ENCODE measurements at regions not wholly inside any gene's neighbourhood (a gene's known extent, or its start where the extent isn't known, plus 50 kb on each side); places are given as distances from the start of the nearest gene placed in this dataset.
"Not testable (repeated sequence)": the region's sequence is repeated elsewhere in the genome, so short reads cannot be mapped to it uniquely, and the experiment has no call there.

DNA sequence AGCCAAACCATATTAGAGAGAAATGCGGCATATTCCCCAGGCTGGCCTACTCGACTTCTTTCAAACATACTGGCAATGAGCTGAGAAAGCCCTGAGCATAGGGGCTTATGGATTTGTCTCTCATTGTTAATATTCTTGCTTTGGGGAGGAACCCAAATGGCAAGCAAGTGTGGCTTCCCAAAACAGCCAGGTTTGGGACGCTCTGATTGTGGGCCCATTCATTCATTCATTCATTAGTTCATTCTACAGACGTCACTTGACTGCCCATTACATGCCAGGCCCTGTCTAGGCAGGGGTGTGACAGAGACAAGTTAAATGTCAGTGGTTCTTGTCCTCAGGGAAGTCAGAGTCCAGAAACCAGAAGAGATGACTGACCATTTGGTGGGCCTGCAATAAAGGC is 77.4 kb upstream of the THBS1 start:
- DNase-seq (ENCODE audit: low spot score) = no peak

DNA sequence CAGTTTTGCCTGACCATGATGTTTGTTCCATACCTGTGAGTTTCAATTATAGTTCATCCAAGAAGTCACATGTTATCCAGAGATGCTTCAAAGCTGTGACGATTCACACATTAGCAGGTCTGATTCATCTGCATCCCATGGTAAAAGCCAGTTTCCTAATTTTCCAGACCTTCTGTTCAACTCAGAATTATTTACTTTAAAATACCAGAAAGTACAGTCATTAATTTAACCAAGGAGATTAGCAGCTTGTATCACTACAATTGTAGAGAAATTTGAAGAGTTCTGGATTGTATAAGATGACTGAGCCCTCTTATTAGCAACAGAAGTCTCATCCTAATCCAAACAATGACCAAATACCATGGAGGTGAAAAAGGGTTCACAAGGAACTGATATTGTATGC is 76.1 kb upstream of the THBS1 start:
- no peak for DNase-seq (ENCODE audit: low spot score)

DNA sequence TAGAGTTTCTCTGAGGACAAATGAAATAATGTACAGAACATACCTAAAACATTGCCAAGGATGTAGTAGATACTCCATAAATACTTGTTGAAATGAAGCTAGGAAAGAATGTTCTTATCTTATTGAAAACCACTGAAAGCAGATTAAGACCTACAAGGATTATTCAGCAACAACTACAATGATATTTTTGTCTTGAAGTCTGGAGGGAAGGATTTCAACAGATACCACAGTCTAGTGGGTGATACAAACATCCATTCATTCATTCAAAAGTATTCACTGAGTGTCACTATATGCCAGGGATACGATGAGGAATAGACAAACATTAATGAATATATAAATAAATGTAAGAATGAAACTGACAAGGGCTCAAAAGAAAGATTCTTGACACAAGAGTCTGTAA is 74.7 kb upstream of the THBS1 start:
- DNase-seq (ENCODE audit: low spot score) = no peak

DNA sequence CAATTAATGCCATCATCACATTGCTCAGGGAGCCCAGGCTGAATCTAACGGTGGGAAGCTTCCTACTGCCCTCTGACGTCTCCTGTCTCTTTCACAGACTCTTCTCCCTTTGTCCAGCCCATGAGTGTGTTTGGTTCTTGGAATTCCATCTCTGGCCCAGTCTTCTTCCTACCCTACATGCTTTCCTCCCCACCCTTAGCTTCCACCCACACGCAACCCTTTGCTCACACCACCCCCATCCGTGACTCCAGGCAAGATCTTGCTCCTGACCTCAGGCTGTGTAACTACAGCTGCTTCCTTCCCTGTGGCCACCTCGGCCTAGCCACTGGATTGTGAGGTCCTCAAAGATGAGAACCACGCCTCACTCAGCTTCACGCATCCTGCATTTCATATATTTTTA is 72.3 kb upstream of the THBS1 start:
- no peak for DNase-seq (ENCODE audit: low spot score)

DNA sequence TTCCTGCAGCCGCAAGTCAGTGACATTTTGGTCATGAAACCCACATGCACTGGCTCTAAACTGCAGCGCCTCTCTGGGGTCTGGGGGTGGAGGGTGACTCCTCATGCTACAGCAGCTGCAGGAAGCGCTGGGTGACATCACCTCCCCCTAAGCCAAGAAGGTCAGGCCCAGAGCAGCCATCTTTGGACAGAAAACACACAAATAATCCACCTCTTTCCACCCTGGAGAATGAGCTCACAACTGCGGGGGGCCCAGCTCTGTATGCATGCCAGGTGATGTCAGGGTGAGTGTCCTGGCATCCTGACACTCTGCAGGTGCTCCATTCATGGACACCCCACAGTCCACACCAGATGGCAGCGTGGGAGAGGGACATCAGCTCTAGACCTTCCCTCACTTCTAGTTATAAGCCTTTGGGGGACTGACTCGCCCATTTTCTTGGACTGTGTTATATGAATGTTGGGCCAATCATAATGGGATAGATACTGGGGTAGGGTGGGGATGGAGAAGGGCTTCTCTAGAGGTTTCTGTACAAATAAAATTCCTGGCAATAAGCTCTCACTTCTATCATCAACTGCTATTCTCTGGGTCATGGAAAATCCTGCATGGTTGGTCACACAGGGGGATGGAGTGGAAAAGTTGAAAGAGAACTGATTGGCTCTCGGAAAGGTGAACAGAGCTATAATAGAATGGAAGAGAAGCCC is 70.7 kb upstream of the THBS1 start:
- DNase-seq (ENCODE audit: low spot score) = no peak

DNA sequence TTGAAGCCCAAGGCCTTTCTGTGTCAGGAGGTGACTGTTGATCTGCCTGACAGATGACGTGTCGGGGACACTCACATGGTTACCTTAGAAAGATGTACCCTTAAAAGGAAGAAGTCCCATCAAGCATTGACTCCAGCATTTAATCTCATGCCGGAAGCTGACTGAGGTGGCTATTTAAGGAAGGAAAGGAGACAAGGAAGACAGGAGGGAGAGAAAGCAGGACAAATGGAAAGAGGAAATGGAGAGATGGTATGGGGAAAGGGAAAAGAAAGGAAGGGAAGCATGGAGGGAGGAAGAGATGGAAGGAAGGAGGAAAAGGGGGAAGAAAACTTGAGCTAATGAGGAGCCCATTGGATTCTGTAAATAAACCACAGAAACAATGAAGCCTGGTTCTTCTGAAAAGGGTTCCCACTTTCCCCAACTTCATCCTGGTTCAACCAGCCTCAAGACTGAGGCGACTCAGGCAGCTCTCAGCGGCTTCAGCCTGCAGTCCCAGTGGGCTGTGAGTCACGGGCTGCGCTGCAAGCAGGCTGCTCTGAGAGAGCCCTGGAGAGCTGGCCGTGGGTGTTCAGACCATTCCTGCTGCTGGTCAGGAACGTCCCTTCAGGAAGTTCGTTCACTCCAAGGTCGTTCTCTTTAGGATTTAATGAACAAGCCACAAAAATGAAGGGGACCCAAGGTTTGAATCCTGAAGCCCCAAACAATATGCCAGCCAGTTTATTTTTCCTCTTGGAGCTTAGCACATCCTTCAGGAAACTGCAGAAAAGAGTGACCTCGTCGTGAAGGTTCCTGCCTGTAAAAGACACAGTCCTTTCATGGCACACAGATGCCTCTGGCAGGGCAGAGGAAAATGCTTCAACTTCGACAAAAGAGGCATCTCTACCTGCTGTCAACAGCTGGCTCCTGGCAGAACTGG is 69.6 kb upstream of the THBS1 start:
- DNase-seq (ENCODE audit: low spot score) = no peak

DNA sequence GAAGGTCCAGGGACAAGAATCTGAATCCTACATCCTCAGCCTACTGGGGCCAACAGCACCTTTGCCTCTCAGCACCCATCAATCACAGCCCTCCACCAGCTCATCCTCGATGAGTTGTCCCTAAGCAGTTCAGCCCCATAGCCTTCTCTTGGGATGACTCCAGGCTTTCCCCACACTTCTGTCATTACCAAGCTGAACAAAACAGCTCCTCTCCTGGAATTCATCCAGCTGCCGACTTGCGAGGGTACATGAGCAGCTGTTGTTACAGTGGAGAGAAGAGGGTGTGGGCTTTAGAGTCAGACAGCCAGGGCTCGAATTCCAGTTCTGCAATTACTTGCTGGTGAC is 69.0 kb upstream of the THBS1 start:
- no peak for DNase-seq (ENCODE audit: low spot score)

DNA sequence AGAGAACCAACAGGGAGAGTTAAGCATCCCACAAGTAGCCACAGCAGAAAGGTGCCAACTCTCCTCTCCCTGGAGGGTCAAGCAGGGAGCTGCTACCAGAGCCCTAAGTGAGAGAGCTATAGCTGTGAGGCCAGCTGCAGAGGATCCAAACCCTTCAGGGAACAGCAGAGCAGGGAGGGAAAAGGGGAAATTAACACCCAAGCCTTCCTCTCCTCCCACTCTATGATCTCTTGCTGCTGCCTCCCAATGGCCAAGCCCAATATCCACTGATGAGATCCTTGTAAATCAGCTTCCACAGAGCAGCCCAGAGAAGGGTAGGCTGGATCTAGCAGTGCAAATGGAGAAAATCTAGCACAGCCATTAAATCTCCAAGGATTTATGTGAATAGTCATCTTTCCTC is 68.2 kb upstream of the THBS1 start:
- DNase-seq (ENCODE audit: low spot score) = no peak

DNA sequence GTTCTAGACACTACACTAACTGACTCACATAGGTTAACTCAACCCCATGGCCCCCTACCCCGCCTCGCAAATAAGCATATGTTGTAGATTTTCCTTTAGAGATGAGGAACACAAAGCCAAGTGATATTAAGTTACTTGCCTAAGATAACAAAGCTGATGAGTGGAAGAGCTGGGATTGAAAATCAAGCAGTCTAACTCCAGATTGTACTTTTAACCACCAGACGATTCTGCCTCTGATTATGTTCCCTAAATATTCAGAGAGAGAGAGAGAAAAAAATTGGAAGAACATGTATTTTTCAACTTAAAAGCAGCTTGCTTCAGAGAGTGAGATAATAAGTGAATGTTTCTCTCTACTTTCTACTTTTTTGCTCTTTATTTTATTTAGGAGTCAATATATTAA is 66.9 kb upstream of the THBS1 start:
- DNase-seq (ENCODE audit: low spot score) = no peak

DNA sequence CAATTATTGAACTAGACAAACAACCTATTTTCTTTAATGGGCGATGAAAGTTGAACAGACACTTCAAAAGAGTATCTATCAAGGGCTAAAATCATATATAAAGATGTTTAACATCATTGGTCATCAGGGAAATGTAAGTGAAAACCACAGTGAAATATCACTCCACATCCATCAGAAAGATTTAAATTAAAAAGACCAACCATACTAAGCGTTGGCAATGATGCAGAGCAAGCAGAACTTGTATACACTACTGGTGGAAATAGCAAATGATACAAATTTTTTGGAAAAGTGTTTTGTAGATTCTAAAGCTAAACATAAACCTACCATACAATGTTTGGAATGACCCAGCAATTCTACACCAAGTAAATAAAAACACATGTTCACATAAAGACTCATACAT is 65.9 kb upstream of the THBS1 start:
- DNase-seq (ENCODE audit: low spot score) = no peak

DNA sequence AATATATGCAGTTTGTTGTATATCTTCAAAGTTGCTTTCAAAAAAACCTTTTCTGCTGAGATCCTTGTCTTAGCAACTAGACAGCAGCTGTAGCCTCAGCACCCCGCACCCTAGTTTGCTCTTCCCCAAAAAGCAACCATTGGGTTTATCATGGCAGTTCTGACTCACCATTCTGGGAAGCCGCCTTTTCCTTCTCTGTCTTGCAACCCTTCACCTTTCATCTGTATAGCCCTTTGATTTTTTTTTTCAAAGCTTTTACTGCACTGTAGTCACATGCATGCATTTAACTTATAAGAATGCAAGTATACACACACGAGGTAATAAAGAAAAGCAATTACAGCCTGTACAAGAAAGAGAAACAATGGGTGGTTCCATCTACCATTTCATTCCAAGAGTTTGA is 65.1 kb upstream of the THBS1 start:
- DNase-seq (ENCODE audit: low spot score) = no peak

DNA sequence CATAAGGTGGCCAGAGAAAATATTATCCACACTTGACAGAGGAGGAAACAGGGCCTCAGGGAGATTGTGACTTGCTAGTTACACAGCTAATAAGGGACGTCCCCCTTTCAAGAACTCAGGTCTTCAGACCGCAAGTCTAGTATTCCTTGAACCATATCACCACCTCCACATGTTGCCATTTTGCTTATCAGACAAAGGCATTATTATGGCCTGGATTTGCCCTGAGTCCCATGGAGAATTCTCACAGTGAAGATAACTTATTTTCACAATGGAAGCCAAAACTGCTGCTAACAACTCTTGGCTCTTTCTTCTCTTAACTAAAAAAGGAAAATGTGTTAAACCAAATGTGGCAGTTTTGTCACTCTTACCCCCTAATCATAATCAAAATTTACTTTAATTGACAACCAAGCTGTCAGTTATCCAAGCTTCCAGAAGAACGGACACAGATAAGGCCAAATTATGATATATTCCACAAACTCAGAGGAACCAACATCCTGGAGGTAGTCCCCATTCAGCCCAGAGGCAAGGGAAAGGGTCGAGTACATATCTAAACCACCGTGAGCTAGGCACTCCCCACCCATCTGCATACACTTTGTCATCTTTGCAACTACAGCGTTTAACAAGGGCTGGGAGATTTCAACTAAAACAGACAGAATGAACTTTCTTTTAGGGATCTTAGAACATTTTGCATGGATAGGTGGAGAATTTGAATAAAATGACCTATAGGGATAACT is 63.6 kb upstream of the THBS1 start:
- no peak for DNase-seq (ENCODE audit: low spot score)

DNA sequence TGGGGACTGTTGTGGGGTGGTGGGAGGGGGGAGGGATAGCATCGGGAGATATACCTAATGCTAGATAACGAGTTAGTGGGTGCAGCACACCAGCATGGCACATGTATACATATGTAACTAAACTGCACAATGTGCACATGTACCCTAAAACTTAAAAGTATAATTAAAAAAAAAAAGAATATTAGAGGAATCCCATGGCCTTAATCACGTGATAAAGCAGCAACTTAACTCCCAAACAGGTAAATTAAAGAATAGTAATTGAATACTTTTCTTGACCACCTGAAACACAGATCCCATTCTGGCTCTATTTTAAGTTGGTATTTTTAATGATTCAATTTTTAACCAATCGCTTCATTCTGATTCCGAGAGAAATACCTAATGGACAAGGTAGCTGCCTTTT is 56.9 kb upstream of the THBS1 start:
- DNase-seq (ENCODE audit: low spot score) = not testable (repeated sequence)

DNA sequence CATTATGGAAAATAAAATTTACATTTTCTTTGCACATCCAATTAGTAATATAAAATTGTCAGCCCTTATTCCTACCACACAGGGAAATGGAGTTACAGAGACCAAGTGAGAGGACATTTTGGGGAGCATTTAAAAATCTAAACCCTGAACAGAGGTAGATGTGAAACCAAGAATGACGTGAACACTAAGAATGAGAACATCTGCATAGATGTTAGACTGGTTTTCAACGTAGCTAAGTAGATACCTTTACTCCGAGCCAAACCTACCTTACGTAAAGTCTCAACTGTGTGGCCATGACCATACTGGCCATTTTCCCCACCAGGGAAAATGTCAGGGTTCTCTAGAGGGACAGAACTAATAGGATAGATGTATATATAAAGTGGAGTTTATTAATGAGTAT is 51.4 kb upstream of the THBS1 start:
- DNase-seq (ENCODE audit: low spot score) = no peak

DNA sequence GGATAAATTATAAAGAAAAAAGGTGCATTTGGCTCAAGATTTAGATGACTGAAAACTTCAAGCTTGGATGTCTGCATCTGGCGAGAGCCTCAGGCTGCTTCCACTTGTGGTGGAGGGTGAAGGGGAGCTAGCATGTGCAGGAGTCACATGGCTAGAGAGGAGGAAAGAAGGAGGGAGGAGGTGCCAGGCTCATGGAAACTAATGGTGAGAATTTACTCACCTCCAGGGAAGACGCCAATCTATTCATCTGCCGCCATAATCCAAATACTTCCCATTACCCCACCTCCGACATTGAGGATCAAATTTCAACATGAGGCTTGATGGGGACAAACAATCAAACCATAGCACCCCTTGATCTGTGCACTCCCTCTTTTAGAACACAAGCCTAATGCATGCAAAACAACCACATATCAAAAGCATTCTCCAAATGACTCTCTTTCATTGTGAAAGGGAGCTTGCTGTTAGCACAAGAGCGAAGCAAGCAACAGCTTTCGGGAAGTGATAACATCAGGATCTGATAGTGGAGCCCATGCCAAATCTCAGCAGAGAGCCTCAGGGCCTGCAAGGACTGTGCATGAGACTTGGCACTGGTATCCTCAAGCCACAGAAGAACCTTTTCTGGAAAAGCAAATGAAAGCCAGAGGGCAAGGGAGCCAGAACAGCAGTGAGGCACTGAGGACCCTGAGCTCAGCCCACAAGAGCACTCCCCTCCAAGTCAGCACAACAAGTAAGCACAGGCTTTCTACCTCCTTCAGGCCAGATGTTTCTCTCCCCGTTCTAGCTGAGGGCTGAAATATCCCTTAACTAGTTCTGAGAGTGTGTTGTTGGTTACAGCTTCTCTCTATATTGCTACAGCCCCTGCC is 50.2 kb upstream of the THBS1 start:
- no peak for DNase-seq (ENCODE audit: low spot score)
